ENCODE measurements at regions not wholly inside any gene's neighbourhood (a gene's known extent, or its start where the extent isn't known, plus 50 kb on each side); places are given as distances from the start of the nearest gene placed in this dataset.

- no peak for DNase-seq
Observed at GRCh38 chr1:234745844-234746797, 136.1 kb upstream of the IRF2BP2 start.

- no peak for DNase-seq
Observed at GRCh38 chr1:234745276-234745675, 135.3 kb upstream of the IRF2BP2 start.

- no peak for DNase-seq
Observed at GRCh38 chr1:234743791-234744611, 134.0 kb upstream of the IRF2BP2 start.

GRCh38 chr1:234742622-234743021 lies 132.6 kb upstream of the IRF2BP2 start:
- no peak for DNase-seq

GRCh38 chr1:234737967-234738314 lies 128.0 kb upstream of the IRF2BP2 start:
- DNase-seq = no peak

- DNase-seq = no peak
Observed at GRCh38 chr1:234735916-234736315, 125.9 kb upstream of the IRF2BP2 start.

GRCh38 chr1:234735476-234735875 lies 125.5 kb upstream of the IRF2BP2 start:
- DNase-seq = no peak

GRCh38 chr1:234734869-234735268 lies 124.9 kb upstream of the IRF2BP2 start:
- no peak for DNase-seq

GRCh38 chr1:234734412-234734835 lies 124.4 kb upstream of the IRF2BP2 start:
- DNase-seq = no peak

GRCh38 chr1:234733427-234733826 lies 123.4 kb upstream of the IRF2BP2 start:
- DNase-seq = no peak

- DNase-seq = no peak
Observed at GRCh38 chr1:234732671-234733390, 122.9 kb upstream of the IRF2BP2 start.

GRCh38 chr1:234732260-234732659 lies 122.3 kb upstream of the IRF2BP2 start:
- no peak for DNase-seq

GRCh38 chr1:234731569-234732085 lies 121.6 kb upstream of the IRF2BP2 start:
- DNase-seq = no peak

GRCh38 chr1:234730770-234731568 lies 121.0 kb upstream of the IRF2BP2 start:
- DNase-seq = peak; percentile 60

GRCh38 chr1:234730475-234730769 lies 120.4 kb upstream of the IRF2BP2 start:
- no peak for DNase-seq

GRCh38 chr1:234729561-234730474 lies 119.8 kb upstream of the IRF2BP2 start:
- DNase-seq = no peak

GRCh38 chr1:234728740-234729139 lies 118.8 kb upstream of the IRF2BP2 start:
- DNase-seq = no peak

- DNase-seq = no peak
Observed at GRCh38 chr1:234727018-234727940, 117.3 kb upstream of the IRF2BP2 start.

GRCh38 chr1:234726359-234726943 lies 116.5 kb upstream of the IRF2BP2 start:
- DNase-seq = no peak

All from activated T-cell treated with anti-CD3 and anti-CD28 coated beads, Interleukin-2, amount 50 U/mL, for 1 hour (primary cell).